ENCODE measurements at regions not wholly inside any gene's neighbourhood (a gene's known extent, or its start where the extent isn't known, plus 50 kb on each side); places are given as distances from the start of the nearest gene placed in this dataset.

- in situ Hi-C loops (cut with HindIII; ENCODE audit: low pct_ligation_motif_present, low sequenced_read_pairs), result no loop called here
Observed at GRCh38 chr4:43275779-43276178, 383.3 kb downstream of the GRXCR1 start.

GRCh38 chr4:43276321-43276720 lies 383.8 kb downstream of the GRXCR1 start:
- Histone ChIP-seq H3K27me3 (replicated peaks) (no peaks in the 10 kb centered on the region), H3K36me3 (replicated peaks) (no peaks in the 10 kb centered on the region), H3K4me3 (ENCODE audit: low read depth, low read length) (no peak overlapping the region), H3K27ac (no peak overlapping the region)
- no peak for TF ChIP-seq CTCF (IDR thresholded peaks at IDR 0.05; ENCODE audit: low read depth, low read length, missing control alignments)
- no peak for DNase-seq
- in situ Hi-C loops (cut with HindIII; ENCODE audit: low pct_ligation_motif_present, low sequenced_read_pairs), result no loop called here

More at GRCh38 chr4:43275779-43276178, 383.3 kb downstream of the GRXCR1 start:
- H3K4me3 ChIP-seq (ENCODE audit: low read depth, low read length), result no peak overlapping the region
- no peak for DNase-seq
- no peaks in the 10 kb centered on the region for H3K27me3 ChIP-seq (replicated peaks)
- TF ChIP-seq CTCF (IDR thresholded peaks at IDR 0.05; ENCODE audit: low read depth, low read length, missing control alignments), result no peak
- H3K36me3 ChIP-seq (replicated peaks), result no peaks in the 10 kb centered on the region
- H3K27ac ChIP-seq, result no peak overlapping the region

- no peak for DNase-seq
Observed at GRCh38 chr4:43277003-43277402, 384.5 kb downstream of the GRXCR1 start.

GRCh38 chr4:43282534-43282933 lies 390.0 kb downstream of the GRXCR1 start:
- TF ChIP-seq CTCF (IDR thresholded peaks at IDR 0.05; ENCODE audit: low read depth, low read length, missing control alignments), result no peak
- Histone ChIP-seq H3K27me3 (replicated peaks) (no peaks in the 10 kb centered on the region), H3K4me3 (ENCODE audit: low read depth, low read length) (no peak overlapping the region), H3K36me3 (replicated peaks) (no peaks in the 10 kb centered on the region), H3K27ac (no peak overlapping the region)
- in situ Hi-C loops (cut with HindIII; ENCODE audit: low pct_ligation_motif_present, low sequenced_read_pairs), result no loop called here
- DNase-seq, result no peak

More at GRCh38 chr4:43277003-43277402, 384.5 kb downstream of the GRXCR1 start:
- Histone ChIP-seq H3K4me3 (ENCODE audit: low read depth, low read length) (no peak overlapping the region), H3K27me3 (replicated peaks) (no peaks in the 10 kb centered on the region), H3K36me3 (replicated peaks) (no peaks in the 10 kb centered on the region), H3K27ac (no peak overlapping the region)
- no peak for TF ChIP-seq CTCF (IDR thresholded peaks at IDR 0.05; ENCODE audit: low read depth, low read length, missing control alignments)
- in situ Hi-C loops (cut with HindIII; ENCODE audit: low pct_ligation_motif_present, low sequenced_read_pairs), result no loop called here

GRCh38 chr4:43286137-43286536 lies 393.6 kb downstream of the GRXCR1 start:
- TF ChIP-seq CTCF (IDR thresholded peaks at IDR 0.05; ENCODE audit: low read depth, low read length, missing control alignments), result no peak
- Histone ChIP-seq H3K27ac (no peak overlapping the region), H3K36me3 (replicated peaks) (no peaks in the 10 kb centered on the region), H3K4me3 (ENCODE audit: low read depth, low read length) (no peak overlapping the region), H3K27me3 (replicated peaks) (no peaks in the 10 kb centered on the region)
- in situ Hi-C loops (cut with HindIII; ENCODE audit: low pct_ligation_motif_present, low sequenced_read_pairs), result no loop called here
- DNase-seq, result no peak

GRCh38 chr4:43296946-43297528 lies 404.5 kb downstream of the GRXCR1 start:
- in situ Hi-C loops (cut with HindIII; ENCODE audit: low pct_ligation_motif_present, low sequenced_read_pairs), result no loop called here
- H3K27ac ChIP-seq, result no peak overlapping the region
- no peak for DNase-seq
- H3K4me3 ChIP-seq (ENCODE audit: low read depth, low read length), result no peak overlapping the region
- no peaks in the 10 kb centered on the region for H3K27me3 ChIP-seq (replicated peaks)
- no peak for TF ChIP-seq CTCF (IDR thresholded peaks at IDR 0.05; ENCODE audit: low read depth, low read length, missing control alignments)
- no peaks in the 10 kb centered on the region for H3K36me3 ChIP-seq (replicated peaks)
